Activated T-cell treated with anti-CD3 and anti-CD28 coated beads, Interleukin-2, amount 50 U/mL, for 4 hours (primary cell): ENCODE measurements at regions not wholly inside any gene's neighbourhood (a gene's known extent, or its start where the extent isn't known, plus 50 kb on each side); places are given as distances from the start of the nearest gene placed in this dataset.

Experiments
- ATAC-seq, 2 donors: fragments of 200-7000 bp; cut with Tn5 transposase; one replicate each; pipeline ENCODE4 v1.10.0; 2021
- DNase-seq: peaks from one replicate; pipeline ENCODE4 v3.0.0-alpha.2; 2020
- H3K27me3 Mint-ChIP-seq: one replicate; pipeline ENCODE4 v1.8.0; 2021; ENCODE audit warnings: low read depth, mixed read lengths
- H3K36me3 Mint-ChIP-seq: one replicate; pipeline ENCODE4 v1.8.0; 2022; ENCODE audit warnings: mixed read lengths; ENCODE audit not compliant: insufficient read depth
- H3K4me1 Mint-ChIP-seq: one replicate; pipeline ENCODE4 v1.8.0; 2021; ENCODE audit warnings: low read depth, mixed read lengths
- H3K4me3 Mint-ChIP-seq: one replicate; pipeline ENCODE4 v1.8.0; 2021; ENCODE audit warnings: mild to moderate bottlenecking, moderate library complexity, mixed read lengths
- H3K9me3 Mint-ChIP-seq: one replicate; pipeline ENCODE4 v1.8.0; 2021; ENCODE audit warnings: mixed read lengths

DNA sequence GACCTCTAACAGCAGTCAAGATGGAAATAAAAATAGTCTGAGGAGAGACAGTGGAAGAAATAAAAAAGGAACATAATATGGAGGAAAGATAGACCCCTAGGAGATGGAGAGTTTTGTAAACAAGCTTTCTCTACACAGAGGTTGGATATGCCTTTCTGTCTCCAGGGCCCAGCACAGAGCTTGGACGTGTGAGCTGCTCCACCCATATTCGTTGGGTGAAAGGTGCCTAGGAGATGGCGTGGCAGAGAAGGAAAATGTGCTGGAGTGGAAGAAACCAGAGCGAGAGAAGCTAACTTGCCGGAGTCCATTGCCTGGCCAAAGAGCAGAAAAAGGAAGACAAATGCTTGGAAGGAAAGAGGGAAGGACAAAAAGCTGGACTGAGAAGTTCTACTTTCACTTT is 78.3 kb upstream of the LMO4 start:
- ATAC-seq = no peak
- no peaks in the 10 kb centered on the region for H3K36me3 Mint-ChIP-seq
- H3K4me3 Mint-ChIP-seq = no peak overlapping the region
- DNase-seq = no peak
- peaks cover 17% of the 10 kb centered on the region for H3K27me3 Mint-ChIP-seq
- peaks cover 2% of the 10 kb centered on the region for H3K4me1 Mint-ChIP-seq
- H3K9me3 Mint-ChIP-seq = no peaks in the 10 kb centered on the region

DNA sequence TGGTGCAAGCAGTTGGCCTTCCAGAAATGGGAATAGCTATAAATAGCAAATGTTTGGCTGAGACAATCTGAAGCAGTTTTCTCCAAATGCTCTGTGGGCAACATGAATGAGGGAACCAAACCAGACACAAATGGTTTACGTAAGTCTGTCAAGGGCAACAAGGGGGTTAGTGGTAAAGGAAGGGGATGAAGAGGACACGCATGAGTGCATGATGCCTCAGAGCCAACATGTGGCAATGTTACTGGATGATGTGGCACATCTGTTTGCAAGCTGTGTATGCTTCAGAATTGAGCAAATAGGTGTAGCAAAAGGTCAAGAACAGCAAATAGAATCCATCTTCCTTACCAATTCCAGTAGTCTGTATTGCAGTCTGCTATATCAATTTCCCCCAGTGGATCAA is 76.3 kb upstream of the LMO4 start:
- Mint-ChIP-seq H3K36me3 (no peaks in the 10 kb centered on the region), H3K4me3 (no peak overlapping the region), H3K4me1 (peaks cover 2% of the 10 kb centered on the region), H3K27me3 (peaks cover 23% of the 10 kb centered on the region), H3K9me3 (no peaks in the 10 kb centered on the region)
- DNase-seq = no peak
- no peak for ATAC-seq

DNA sequence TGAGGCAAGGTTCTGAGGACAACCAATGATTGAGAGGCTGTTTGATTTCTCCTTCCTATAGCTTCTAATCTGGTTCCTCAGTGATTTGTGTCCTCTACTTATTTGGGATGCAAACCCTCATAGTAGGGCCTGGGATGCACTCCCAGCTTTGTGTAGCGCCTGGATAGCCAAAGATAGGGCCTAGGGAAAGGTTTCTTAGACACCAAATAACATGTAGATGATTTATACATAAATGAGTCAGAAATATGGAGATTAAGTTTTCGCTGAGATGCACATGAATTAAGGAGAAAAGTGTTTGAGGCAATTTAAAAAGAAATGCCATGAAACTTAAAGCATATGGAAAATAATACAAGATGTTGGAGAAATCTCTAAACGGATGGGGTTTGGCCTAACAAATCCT is 66.0 kb upstream of the LMO4 start:
- H3K4me1 Mint-ChIP-seq = no peaks in the 10 kb centered on the region
- no peak for DNase-seq
- no peaks in the 10 kb centered on the region for H3K36me3 Mint-ChIP-seq
- H3K4me3 Mint-ChIP-seq = no peak overlapping the region
- no peaks in the 10 kb centered on the region for H3K9me3 Mint-ChIP-seq
- no peaks in the 10 kb centered on the region for H3K27me3 Mint-ChIP-seq
- ATAC-seq = no peak

DNA sequence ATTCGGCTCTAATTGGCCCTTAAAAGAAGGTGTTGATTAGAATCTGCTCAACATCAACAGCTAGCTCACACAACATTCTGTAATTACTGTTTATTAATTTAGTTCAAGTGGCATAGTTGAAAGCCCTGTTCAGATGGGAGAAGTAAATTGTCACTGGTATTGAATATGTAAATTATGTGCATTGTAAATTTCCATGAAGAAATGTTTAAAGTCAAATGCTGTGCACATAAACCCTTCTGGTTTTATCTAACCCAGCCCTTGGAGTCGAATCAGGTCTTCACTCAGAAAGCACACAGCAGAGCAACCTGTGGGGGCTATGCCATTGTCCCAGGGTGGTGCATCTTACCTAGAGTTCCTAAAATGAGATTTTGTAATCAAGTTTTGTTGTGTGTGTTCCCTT is 65.4 kb upstream of the LMO4 start:
- no peak overlapping the region for H3K4me3 Mint-ChIP-seq
- H3K36me3 Mint-ChIP-seq = no peaks in the 10 kb centered on the region
- ATAC-seq (no peak), DNase-seq (no peak)
- no peaks in the 10 kb centered on the region for H3K27me3 Mint-ChIP-seq
- H3K9me3 Mint-ChIP-seq = no peaks in the 10 kb centered on the region
- no peaks in the 10 kb centered on the region for H3K4me1 Mint-ChIP-seq

DNA sequence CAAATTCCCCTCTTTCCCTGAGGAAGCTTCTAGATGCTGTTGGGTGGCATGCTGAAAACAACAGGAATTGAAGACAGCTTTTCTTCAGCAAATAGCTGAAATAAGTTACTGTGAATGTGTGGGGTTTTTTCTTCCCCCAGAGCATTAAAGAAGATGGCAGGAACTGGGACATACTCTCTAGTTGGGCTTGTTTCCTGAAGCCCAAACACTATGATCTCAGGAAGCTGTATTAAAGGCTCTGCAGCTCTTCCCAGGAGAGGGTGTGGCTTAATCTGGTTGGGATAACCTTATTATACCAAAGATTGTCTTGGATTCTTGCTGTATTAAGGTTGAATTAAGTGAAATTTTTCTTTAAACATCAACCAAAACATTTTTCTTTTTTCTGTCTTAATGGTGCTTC is 64.9 kb upstream of the LMO4 start:
- no peaks in the 10 kb centered on the region for H3K9me3 Mint-ChIP-seq
- H3K4me1 Mint-ChIP-seq = no peaks in the 10 kb centered on the region
- no peak for ATAC-seq
- no peaks in the 10 kb centered on the region for H3K36me3 Mint-ChIP-seq
- DNase-seq = no peak
- H3K27me3 Mint-ChIP-seq = no peaks in the 10 kb centered on the region
- H3K4me3 Mint-ChIP-seq = no peak overlapping the region

DNA sequence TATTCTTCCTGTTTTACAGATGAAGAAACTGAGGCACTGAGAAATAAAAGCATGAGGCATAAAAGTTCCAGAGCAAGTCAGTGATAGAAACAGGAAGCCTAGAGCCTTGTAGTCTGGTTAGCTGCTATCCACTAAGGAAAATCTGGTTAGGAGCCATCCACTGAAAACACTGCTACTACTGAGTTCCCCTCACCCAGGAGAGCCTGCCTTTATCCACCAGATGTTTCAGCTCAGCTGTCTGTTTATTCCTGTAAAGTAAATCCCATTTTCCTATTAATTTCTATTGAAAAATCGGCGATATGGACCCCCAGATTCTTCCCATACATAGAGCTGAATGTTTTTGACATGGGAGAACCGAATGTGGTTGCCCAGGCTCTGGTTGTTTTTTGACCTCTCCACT is 63.7 kb upstream of the LMO4 start:
- peaks cover 2% of the 10 kb centered on the region for H3K27me3 Mint-ChIP-seq
- no peaks in the 10 kb centered on the region for H3K4me1 Mint-ChIP-seq
- DNase-seq (no peak), ATAC-seq (no peak)
- H3K9me3 Mint-ChIP-seq = no peaks in the 10 kb centered on the region
- H3K36me3 Mint-ChIP-seq = no peaks in the 10 kb centered on the region
- no peak overlapping the region for H3K4me3 Mint-ChIP-seq

DNA sequence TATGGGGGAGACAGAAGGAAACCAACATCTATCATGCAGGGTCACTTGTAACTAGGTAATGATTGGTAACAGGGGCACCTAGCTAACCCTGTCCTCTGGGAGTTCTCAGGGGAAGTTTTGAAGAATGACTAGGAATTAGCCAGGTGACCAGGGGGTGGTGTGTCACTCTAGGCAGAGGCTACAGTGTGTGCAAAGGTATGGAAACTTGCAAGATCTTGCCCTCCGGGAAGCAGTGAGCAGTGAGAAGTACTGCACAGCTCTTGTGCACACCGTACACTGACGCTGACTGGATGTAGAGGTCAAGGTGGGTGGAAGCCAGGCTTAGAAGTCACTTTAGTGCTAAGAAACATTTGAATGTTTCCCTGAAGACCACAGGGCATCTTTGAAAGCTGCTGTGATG is 62.9 kb upstream of the LMO4 start:
- ATAC-seq (no peak), DNase-seq (no peak)
- Mint-ChIP-seq H3K4me3 (no peak overlapping the region), H3K9me3 (no peaks in the 10 kb centered on the region), H3K4me1 (no peaks in the 10 kb centered on the region), H3K36me3 (no peaks in the 10 kb centered on the region), H3K27me3 (peaks cover 2% of the 10 kb centered on the region)

DNA sequence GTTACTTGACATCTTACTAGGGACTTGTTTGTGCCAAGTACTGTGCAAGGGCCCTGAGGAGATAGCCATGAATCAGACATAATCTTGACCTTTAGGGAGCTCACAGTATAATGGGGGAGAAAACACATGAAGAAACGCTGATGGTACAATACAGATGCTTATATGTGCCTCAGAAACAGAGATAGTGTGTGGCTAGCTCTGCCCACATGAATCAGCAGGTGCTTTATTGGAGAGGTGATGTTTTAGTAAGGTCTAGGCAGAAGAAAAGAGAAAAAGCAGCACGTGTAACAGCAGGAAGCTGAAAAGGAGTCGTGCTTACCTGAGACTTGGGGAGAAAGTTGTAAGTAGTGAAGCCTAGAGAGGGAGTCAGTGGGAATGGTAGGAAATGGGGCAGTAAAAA is 60.6 kb upstream of the LMO4 start:
- Mint-ChIP-seq H3K4me1 (no peaks in the 10 kb centered on the region), H3K27me3 (peaks cover 4% of the 10 kb centered on the region), H3K36me3 (no peaks in the 10 kb centered on the region), H3K9me3 (no peaks in the 10 kb centered on the region), H3K4me3 (no peak overlapping the region)
- DNase-seq = no peak
- ATAC-seq = no peak

DNA sequence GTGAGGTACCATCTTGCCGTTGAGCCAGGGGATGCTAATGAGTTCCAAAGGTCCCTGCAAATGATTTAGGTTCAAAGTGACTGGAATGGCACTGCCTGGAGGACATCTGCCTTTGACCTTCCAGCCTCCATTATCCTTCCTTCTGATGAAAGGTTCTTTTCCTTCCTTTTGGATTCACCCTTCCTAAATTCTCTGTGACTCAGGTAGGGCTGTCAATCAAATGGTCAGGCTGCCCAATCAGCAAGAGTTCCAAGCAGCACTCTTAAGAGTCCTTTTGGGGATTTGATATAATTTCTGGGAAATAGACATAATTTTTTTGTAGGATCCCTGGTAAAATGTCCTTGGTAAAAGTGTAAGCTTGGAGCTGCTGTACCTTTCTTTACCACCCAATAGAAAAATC is 58.8 kb upstream of the LMO4 start:
- ATAC-seq (no peak), DNase-seq (no peak)
- Mint-ChIP-seq H3K27me3 (peaks cover 4% of the 10 kb centered on the region), H3K4me3 (no peak overlapping the region), H3K36me3 (no peaks in the 10 kb centered on the region), H3K4me1 (no peaks in the 10 kb centered on the region), H3K9me3 (no peaks in the 10 kb centered on the region)

DNA sequence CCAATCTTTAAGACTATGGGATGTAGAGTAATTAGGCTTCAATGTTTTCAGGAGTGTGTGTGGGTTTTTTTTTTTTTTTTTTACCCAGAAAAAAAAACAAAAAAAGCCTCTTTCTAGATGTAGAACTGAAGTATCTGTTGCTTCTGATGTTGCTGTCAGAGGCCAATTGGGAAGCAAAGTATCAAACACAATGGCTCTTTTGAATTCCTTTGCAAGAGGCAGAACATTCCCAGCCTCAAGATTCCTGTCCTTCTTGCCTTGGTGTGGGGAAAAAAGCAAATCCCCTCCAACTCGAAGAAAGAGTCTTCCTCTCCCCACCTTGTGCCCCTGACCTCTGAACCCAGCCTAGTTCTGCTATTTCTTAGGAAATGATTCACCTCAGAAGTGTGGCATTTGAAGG is 55.4 kb upstream of the LMO4 start:
- no peaks in the 10 kb centered on the region for H3K9me3 Mint-ChIP-seq
- H3K4me1 Mint-ChIP-seq = no peaks in the 10 kb centered on the region
- no peak overlapping the region for H3K4me3 Mint-ChIP-seq
- H3K27me3 Mint-ChIP-seq = peaks cover 8% of the 10 kb centered on the region
- no peak for DNase-seq
- no peaks in the 10 kb centered on the region for H3K36me3 Mint-ChIP-seq
- no peak for ATAC-seq

DNA sequence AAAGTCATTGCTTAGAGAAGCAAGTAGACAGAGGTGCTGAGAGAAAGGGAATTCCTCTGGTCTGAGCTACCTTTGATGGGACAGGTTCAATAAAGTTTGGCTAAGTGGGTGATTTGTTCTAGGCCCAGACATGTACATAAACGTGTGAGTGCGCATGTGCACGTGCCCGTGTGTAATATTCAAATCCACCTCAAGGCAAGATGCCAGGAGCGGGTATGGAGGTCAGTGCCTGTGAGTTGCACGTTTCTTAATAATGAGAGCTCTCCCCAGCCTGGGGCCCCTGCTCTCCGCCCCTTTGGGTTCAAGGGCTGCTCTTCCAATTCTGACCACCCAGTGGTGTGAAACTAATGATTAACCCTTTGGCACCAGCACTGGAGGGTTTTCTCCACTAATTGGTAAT is 53.8 kb upstream of the LMO4 start:
- Mint-ChIP-seq H3K4me1 (no peaks in the 10 kb centered on the region), H3K27me3 (peaks cover 7% of the 10 kb centered on the region), H3K4me3 (no peak overlapping the region), H3K36me3 (no peaks in the 10 kb centered on the region), H3K9me3 (no peaks in the 10 kb centered on the region)
- ATAC-seq (no peak), DNase-seq (no peak)

DNA sequence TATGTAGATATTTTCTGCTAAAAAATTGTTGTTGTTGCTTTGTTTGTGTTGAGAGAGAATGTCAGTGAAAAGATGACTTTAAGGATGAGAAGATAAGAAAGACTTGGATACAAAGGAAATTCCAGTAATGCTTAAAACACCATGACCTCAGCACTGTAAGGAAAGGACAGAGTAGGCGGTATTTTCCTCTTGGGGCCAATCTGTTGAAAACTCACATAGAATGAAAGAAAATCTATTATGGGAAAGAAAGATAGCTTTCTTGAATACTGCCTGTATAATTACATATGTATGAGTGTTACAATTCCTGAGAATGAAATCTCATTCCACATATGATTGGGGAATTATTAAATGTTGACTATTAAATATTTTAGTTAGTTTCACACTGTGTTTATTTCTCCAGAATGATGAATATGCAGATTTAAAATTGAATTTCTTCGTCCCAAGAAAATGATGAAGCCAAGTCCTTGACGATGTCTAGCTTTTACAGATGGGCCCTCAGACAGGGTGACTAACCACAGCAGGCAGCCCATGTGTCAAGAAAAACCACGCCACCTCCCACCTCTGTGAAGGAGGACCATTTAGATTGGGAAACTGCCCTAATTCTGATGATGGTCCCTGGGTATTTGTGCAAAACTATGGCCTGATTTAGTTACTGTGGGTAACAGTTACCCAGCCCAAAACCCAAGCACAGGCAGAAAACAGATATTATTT is 49.7 kb upstream of the LMO4 start:
- no peaks in the 10 kb centered on the region for H3K36me3 Mint-ChIP-seq
- ATAC-seq (no peak), DNase-seq (no peak)
- no peak overlapping the region for H3K4me3 Mint-ChIP-seq
- H3K27me3 Mint-ChIP-seq = peaks cover 5% of the 10 kb centered on the region
- no peaks in the 10 kb centered on the region for H3K4me1 Mint-ChIP-seq
- H3K9me3 Mint-ChIP-seq = no peaks in the 10 kb centered on the region
